NT2/D1 (cell line): ENCODE measurements at regions not wholly inside any gene's neighbourhood (a gene's known extent, or its start where the extent isn't known, plus 50 kb on each side); places are given as distances from the start of the nearest gene placed in this dataset.

Experiments
- DNase-seq: peaks from one replicate; pipeline ENCODE4 v3.0.0-alpha.2; 2011; ENCODE audit warnings: low read depth, low spot score
- H3K27me3 ChIP-seq: 2 replicates; pipeline ENCODE4 v1.6.0; 2011; ENCODE audit warnings: mild to moderate bottlenecking; ENCODE audit not compliant: insufficient read length, insufficient read depth
- H3K36me3 ChIP-seq: 2 replicates; pipeline ENCODE4 v1.6.1; 2011; ENCODE audit warnings: mild to moderate bottlenecking, low read length, mixed read lengths; ENCODE audit not compliant: insufficient read depth, insufficient read length
- H3K4me1 ChIP-seq: 2 replicates; pipeline ENCODE4 v1.5.1; 2011; ENCODE audit not compliant: insufficient read depth, insufficient read length
- H3K4me3 ChIP-seq: 2 replicates; pipeline ENCODE4 v1.5.1; 2011; ENCODE audit warnings: low read depth; ENCODE audit not compliant: insufficient read length
- H3K9ac ChIP-seq: 2 replicates; pipeline ENCODE4 v1.6.0; 2011; ENCODE audit warnings: low read depth; ENCODE audit not compliant: insufficient read length
- H3K9me3 ChIP-seq: 2 replicates; pipeline ENCODE4 v1.5.1; 2011; ENCODE audit warnings: mild to moderate bottlenecking, low read length; ENCODE audit not compliant: insufficient read depth
- SUZ12 ChIP-seq: IDR thresholded peaks from 2 replicates; pipeline ENCODE4 v1.6.1; 2011; ENCODE audit not compliant: insufficient read length, insufficient read depth; ENCODE audit errors: extremely low read depth
- YY1 ChIP-seq: IDR thresholded peaks from 2 replicates; pipeline ENCODE4 v1.6.1; 2011; ENCODE audit not compliant: insufficient read length, insufficient read depth
- ZNF274 ChIP-seq: IDR thresholded peaks from 2 replicates; pipeline ENCODE4 v1.6.1; 2011; ENCODE audit warnings: mild to moderate bottlenecking, low read depth, low read length

DNA sequence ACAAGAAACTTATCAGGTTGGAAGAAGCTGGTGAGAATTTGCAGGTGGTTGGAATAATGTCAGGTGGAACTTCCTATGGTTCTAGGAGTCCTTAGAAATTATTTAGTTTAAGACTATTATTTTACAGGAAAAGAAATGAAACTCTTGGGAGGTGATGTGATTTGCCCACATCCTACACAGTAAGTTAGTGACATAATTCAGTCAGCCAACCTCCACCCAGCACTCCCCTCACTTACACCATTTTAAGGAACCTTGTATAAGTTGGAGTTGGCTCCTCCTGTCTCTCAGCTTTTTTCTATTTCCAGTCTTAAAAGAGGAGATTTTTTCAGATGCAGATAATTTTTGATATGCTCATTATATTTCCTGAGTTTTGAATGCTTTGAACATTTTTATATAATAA is 86.4 kb downstream of the SKA1 start:
- H3K27me3 ChIP-seq = no peaks in the 10 kb centered on the region
- no peaks in the 10 kb centered on the region for H3K36me3 ChIP-seq
- H3K4me3 ChIP-seq = no peak overlapping the region
- H3K9ac ChIP-seq = no peak overlapping the region
- H3K9me3 ChIP-seq = peaks cover 9% of the 10 kb centered on the region; the same call in 1 of the 2 replicates
- DNase-seq = no peak
- H3K4me1 ChIP-seq = no peaks in the 10 kb centered on the region
- TF ChIP-seq YY1 (no peak), ZNF274 (no peak), SUZ12 (no peak)

DNA sequence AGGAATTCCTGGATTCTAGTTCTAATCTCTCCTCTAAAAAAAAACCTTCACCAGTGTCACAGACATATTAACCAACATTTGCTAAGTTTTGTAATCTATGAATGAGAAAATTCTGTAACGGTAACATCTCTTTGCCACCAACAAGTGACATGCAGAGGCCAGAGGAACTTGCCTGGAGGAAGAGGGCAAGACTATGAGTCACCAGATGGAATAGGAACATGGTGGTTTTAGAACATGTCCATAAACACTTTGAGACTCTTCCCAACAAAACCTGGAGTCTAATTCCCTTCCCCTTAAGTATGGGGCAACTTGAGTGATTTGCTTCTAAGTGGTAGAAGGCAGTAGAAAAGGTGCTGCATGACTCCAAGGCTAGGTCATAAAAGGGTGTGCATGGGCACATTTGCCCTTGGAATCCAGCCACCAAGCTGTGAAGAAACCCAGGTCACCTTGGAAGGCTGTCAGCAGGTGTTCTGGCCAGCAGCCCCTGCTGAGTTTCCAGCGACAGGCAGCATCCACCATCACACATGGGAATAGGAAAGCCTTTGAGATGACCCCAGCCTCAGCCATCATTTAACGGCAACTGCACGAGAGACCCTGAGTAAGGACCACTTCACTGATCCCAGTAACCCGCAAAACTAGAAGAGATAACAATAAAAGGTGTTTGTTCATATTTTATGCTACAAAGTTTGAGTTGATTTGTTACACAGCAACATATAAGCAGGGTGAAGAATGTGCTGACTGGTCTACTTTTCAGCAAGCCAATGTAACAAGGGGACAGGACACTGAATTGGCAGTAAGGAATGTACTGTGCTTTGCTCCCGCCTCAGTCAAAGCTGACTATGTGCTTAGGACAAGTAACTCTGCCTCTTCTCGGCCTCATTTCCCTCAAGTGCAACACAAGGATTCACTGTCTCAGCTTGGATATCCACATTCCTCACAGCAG is 90.6 kb downstream of the SKA1 start:
- Histone ChIP-seq H3K4me1 (no peaks in the 10 kb centered on the region), H3K9ac (no peak overlapping the region), H3K36me3 (no peaks in the 10 kb centered on the region), H3K9me3 (no peaks in the 10 kb centered on the region; the same call in 1 of the 2 replicates), H3K4me3 (no peak overlapping the region), H3K27me3 (no peaks in the 10 kb centered on the region)
- DNase-seq = no peak
- no peak for TF ChIP-seq SUZ12
- no peak for TF ChIP-seq ZNF274
- TF ChIP-seq YY1 = no peak

DNA sequence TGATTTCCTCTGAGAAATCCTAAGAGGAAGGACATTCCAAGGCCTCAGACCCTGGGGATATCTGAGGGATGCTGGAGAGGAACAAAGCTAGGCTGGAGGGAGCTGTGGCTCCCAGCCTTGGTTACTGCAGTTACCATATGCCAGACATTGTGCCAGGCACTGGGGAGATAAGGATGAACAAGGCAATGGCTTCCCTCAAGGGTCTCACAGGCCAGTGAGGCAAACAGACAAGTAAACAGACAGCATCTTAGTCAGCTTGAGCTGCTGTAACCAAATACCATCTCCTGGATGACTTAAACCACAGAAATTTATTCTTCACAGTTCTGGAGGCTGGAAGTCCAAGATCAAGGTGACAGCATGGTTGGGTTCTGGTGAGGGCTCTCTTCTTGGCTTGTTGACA is 91.8 kb downstream of the SKA1 start:
- Histone ChIP-seq H3K9ac (no peak overlapping the region), H3K4me1 (no peaks in the 10 kb centered on the region), H3K36me3 (no peaks in the 10 kb centered on the region), H3K9me3 (no peaks in the 10 kb centered on the region; the same call in 1 of the 2 replicates), H3K27me3 (no peaks in the 10 kb centered on the region), H3K4me3 (no peak overlapping the region)
- TF ChIP-seq ZNF274 = no peak
- no peak for TF ChIP-seq YY1
- no peak for TF ChIP-seq SUZ12
- DNase-seq = no peak

DNA sequence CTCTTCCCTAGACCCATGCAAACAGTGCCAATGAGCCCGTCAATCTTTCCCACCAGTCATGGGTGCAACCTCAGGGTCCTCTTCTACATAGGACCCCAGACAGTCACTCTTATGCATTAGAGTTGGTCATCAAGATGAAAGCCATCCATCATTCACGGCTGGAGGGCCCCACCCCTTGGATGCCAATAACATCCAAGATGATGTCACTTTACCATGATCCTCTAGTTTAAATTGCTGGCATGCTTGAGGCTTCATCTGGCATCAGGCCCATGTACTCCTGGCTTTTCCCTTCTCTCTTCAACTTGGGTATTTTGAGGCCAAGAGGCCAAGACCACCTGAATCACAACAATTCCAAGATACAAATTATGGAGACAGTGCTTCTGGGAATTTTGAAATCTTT is 91.1 kb upstream of the MAPK4 start:
- H3K9me3 ChIP-seq = no peaks in the 10 kb centered on the region; the same call in 1 of the 2 replicates
- no peak for DNase-seq
- no peak overlapping the region for H3K4me3 ChIP-seq
- H3K9ac ChIP-seq = no peak overlapping the region
- TF ChIP-seq ZNF274 (no peak), SUZ12 (no peak), YY1 (no peak)
- no peaks in the 10 kb centered on the region for H3K36me3 ChIP-seq
- H3K27me3 ChIP-seq = no peaks in the 10 kb centered on the region
- no peaks in the 10 kb centered on the region for H3K4me1 ChIP-seq

DNA sequence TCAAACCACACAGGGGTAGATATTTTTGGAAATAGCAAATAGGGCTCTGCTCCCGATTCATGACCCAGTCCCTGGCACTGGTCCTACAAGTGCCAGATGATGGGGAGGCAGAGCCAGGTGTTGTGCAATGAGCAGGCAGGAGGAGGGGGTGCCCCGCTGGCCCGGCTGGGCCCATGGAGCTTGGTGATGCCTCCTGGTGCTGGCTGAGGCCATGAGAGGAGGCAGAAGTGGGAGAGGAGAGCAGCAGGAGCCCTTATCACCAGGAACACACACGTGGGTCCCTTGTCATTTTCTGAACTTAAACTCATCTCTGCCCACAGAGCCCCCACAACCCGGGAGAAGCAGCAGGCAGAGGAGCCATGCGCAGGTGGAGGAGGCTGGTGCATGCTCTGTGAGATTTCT is 90.5 kb upstream of the MAPK4 start:
- H3K27me3 ChIP-seq = no peaks in the 10 kb centered on the region
- H3K4me3 ChIP-seq = no peak overlapping the region
- H3K9me3 ChIP-seq = no peaks in the 10 kb centered on the region; the same call in 1 of the 2 replicates
- TF ChIP-seq SUZ12 = no peak
- no peak for TF ChIP-seq YY1
- no peak for TF ChIP-seq ZNF274
- H3K36me3 ChIP-seq = no peaks in the 10 kb centered on the region
- H3K4me1 ChIP-seq = no peaks in the 10 kb centered on the region
- DNase-seq = no peak
- H3K9ac ChIP-seq = no peak overlapping the region

DNA sequence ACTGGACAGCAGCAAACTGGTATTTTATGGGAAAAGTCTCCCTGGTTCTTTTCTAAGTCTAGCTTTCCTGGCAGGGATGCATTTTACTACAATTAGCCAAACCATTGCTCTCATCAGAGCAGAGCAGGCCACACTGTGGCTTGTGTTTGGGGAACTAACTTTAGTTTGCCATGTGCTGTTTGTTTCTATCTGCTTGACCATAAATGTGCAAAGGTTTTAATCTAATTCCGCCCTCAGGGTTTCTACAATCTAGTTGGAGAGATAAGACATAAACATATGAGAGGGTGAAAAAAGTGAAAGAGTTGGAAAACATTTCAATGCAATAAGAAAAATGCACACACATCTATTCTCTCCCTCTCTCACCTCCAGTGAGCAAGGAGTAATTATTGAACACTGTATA is 86.9 kb upstream of the MAPK4 start:
- H3K27me3 ChIP-seq = no peaks in the 10 kb centered on the region
- no peaks in the 10 kb centered on the region; the same call in 1 of the 2 replicates for H3K9me3 ChIP-seq
- H3K4me3 ChIP-seq = no peak overlapping the region
- no peaks in the 10 kb centered on the region for H3K36me3 ChIP-seq
- no peak for TF ChIP-seq ZNF274
- TF ChIP-seq SUZ12 = no peak
- no peak for TF ChIP-seq YY1
- no peaks in the 10 kb centered on the region for H3K4me1 ChIP-seq
- H3K9ac ChIP-seq = no peak overlapping the region
- no peak for DNase-seq

DNA sequence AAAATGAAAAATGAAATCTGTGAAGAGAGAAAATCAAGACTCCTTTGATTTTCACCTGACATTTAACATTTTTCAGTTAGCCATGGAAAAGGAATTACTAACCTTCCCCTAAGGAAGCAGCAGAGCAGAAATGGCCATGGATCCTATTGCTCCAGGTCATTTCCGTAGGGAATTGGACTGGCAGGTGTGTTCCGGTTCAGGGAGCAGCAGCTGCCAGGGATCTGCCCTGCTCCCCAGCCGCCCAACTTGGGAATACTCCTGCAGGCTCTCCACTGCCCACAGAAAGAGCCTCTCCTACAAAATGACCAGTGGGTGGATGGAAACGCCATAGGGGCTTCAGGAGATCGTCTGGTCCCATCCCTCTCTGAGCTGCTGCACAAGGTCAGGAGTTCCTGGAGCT is 86.0 kb upstream of the MAPK4 start:
- no peaks in the 10 kb centered on the region for H3K4me1 ChIP-seq
- DNase-seq = no peak
- H3K4me3 ChIP-seq = no peak overlapping the region
- H3K27me3 ChIP-seq = no peaks in the 10 kb centered on the region
- no peaks in the 10 kb centered on the region for H3K36me3 ChIP-seq
- no peaks in the 10 kb centered on the region for H3K9me3 ChIP-seq
- no peak overlapping the region for H3K9ac ChIP-seq
- TF ChIP-seq YY1 (no peak), SUZ12 (no peak), ZNF274 (no peak)
